ENCODE measurements at regions not wholly inside any gene's neighbourhood (a gene's known extent, or its start where the extent isn't known, plus 50 kb on each side); places are given as distances from the start of the nearest gene placed in this dataset.

GRCh38 chr22:44363980-44364750 lies 51.4 kb upstream of the SHISAL1 start:
- no peak for DNase-seq
- H3K9me3 ChIP-seq (ENCODE audit: insufficient read depth, low read length, severe bottlenecking) = no peaks in the 10 kb centered on the region
- H3K27ac ChIP-seq (ENCODE audit: low read length) = no peak overlapping the region
- H3K9ac ChIP-seq (ENCODE audit: low read depth, low read length) = no peak overlapping the region
- no peak for TF ChIP-seq EZH2 (IDR thresholded peaks at IDR 0.05; ENCODE audit: borderline replicate concordance, low read depth, low read length, severe bottlenecking)
- TF ChIP-seq CTCF (IDR thresholded peaks at IDR 0.05; ENCODE audit: borderline replicate concordance, extremely low read depth, low read length, poor library complexity, severe bottlenecking) = no peak
- H3K4me1 ChIP-seq (ENCODE audit: insufficient read depth, low read length) = no peaks in the 10 kb centered on the region
- H3K4me3 ChIP-seq (ENCODE audit: low read depth in 1 of 2, low read length in 2 of 2) = no peak overlapping the region
- no peaks in the 10 kb centered on the region for H3K36me3 ChIP-seq (ENCODE audit: insufficient read depth, low read length)
- no peak overlapping the region for H3K4me2 ChIP-seq (ENCODE audit: insufficient read depth, low read length)
- no peak overlapping the region for H2AFZ ChIP-seq (ENCODE audit: low read depth, low read length)
- no peaks in the 10 kb centered on the region for H3K79me2 ChIP-seq (ENCODE audit: insufficient read depth, low read length)
- H4K20me1 ChIP-seq (ENCODE audit: insufficient read depth, low read length) = no peaks in the 10 kb centered on the region; the same call in 1 of the 2 replicates
- H3K27me3 ChIP-seq (ENCODE audit: insufficient read depth, low read length, poor library complexity) = peaks cover 4% of the 10 kb centered on the region
- no peak for ATAC-seq (ENCODE audit: insufficient read depth, low read depth)

- Histone ChIP-seq H3K36me3 (ENCODE audit: insufficient read depth, low read length) (no peaks in the 10 kb centered on the region), H3K9me3 (ENCODE audit: insufficient read depth, low read length, severe bottlenecking) (no peaks in the 10 kb centered on the region), H3K79me2 (ENCODE audit: insufficient read depth, low read length) (no peaks in the 10 kb centered on the region), H3K4me2 (ENCODE audit: insufficient read depth, low read length) (no peak overlapping the region), H3K9ac (ENCODE audit: low read depth, low read length) (no peak overlapping the region), H2AFZ (ENCODE audit: low read depth, low read length) (no peak overlapping the region), H3K27ac (ENCODE audit: low read length) (no peak overlapping the region), H3K4me1 (ENCODE audit: insufficient read depth, low read length) (no peaks in the 10 kb centered on the region), H3K27me3 (ENCODE audit: insufficient read depth, low read length, poor library complexity) (peaks cover 4% of the 10 kb centered on the region), H4K20me1 (ENCODE audit: insufficient read depth, low read length) (no peaks in the 10 kb centered on the region; the same call in 1 of the 2 replicates), H3K4me3 (ENCODE audit: low read depth in 1 of 2, low read length in 2 of 2) (no peak overlapping the region)
- ATAC-seq (ENCODE audit: insufficient read depth, low read depth) (no peak), DNase-seq (no peak)
- no peak for TF ChIP-seq CTCF (IDR thresholded peaks at IDR 0.05; ENCODE audit: borderline replicate concordance, extremely low read depth, low read length, poor library complexity, severe bottlenecking)
- TF ChIP-seq EZH2 (IDR thresholded peaks at IDR 0.05; ENCODE audit: borderline replicate concordance, low read depth, low read length, severe bottlenecking) = no peak
Measured at GRCh38 chr22:44363013-44363979, 50.5 kb upstream of the SHISAL1 start.

- no peak overlapping the region for H2AFZ ChIP-seq (ENCODE audit: low read depth, low read length)
- H3K27ac ChIP-seq (ENCODE audit: low read length) = no peak overlapping the region
- H3K9ac ChIP-seq (ENCODE audit: low read depth, low read length) = no peak overlapping the region
Measured at GRCh38 chr22:44362249-44363012, 49.7 kb upstream of the SHISAL1 start.

More at GRCh38 chr22:44362249-44363012, 49.7 kb upstream of the SHISAL1 start:
- H3K9me3 ChIP-seq (ENCODE audit: insufficient read depth, low read length, severe bottlenecking) = no peaks in the 10 kb centered on the region
- H3K4me2 ChIP-seq (ENCODE audit: insufficient read depth, low read length) = no peak overlapping the region
- H3K36me3 ChIP-seq (ENCODE audit: insufficient read depth, low read length) = no peaks in the 10 kb centered on the region
- DNase-seq (no peak), ATAC-seq (ENCODE audit: insufficient read depth, low read depth) (no peak)
- H3K79me2 ChIP-seq (ENCODE audit: insufficient read depth, low read length) = no peaks in the 10 kb centered on the region
- TF ChIP-seq EZH2 (IDR thresholded peaks at IDR 0.05; ENCODE audit: borderline replicate concordance, low read depth, low read length, severe bottlenecking) (no peak), CTCF (IDR thresholded peaks at IDR 0.05; ENCODE audit: borderline replicate concordance, extremely low read depth, low read length, poor library complexity, severe bottlenecking) (no peak)
- no peaks in the 10 kb centered on the region for H3K4me1 ChIP-seq (ENCODE audit: insufficient read depth, low read length)
- H3K27me3 ChIP-seq (ENCODE audit: insufficient read depth, low read length, poor library complexity) = peaks cover 4% of the 10 kb centered on the region
- no peaks in the 10 kb centered on the region; the same call in 1 of the 2 replicates for H4K20me1 ChIP-seq (ENCODE audit: insufficient read depth, low read length)
- H3K4me3 ChIP-seq (ENCODE audit: low read depth in 1 of 2, low read length in 2 of 2) = no peak overlapping the region
